ENCODE measurements at regions not wholly inside any gene's neighbourhood (a gene's known extent, or its start where the extent isn't known, plus 50 kb on each side); places are given as distances from the start of the nearest gene placed in this dataset.
A peak's percentile ranks its signal among the peaks of the same experiment; 100 is the strongest.
"Not testable (repeated sequence)": the region's sequence is repeated elsewhere in the genome, so short reads cannot be mapped to it uniquely, and the experiment has no call there.

DNA sequence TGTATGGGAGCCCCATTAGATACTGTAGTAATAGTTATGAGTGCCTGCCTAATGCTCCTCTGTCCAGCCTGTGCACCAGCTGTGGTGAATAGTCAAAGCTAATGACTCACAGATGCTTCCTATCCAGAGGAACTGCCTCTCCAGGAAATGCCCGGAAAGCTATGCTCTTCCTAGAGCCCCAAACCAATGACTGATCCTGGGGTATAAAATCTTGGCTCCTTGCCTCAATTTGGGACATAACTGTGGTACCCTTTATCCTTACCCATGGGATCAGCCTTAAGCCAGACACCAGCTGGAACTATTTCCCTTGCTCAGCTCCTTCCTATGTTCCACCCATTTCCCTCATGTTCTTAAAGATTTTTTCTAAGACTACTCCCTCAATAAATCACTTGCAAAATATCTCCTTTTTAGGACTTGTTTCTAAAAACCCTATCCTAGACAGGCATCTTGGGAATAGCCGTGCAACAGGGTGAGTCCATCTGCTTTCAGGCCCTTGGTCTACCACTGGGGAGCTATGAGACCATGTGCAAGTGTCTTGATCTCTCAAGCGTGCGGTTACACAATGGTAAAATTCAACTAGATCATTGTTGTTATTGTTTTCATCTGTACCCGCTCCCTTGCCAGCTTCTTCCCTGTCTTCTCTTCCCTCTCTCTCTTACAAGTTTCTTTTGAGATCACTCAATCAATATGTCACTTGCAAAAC lies 283.7 kb downstream of the BTBD3 start:
- DNase-seq (ENCODE audit: low read depth in 2 of 2): peak; percentile 30 to 48

DNA sequence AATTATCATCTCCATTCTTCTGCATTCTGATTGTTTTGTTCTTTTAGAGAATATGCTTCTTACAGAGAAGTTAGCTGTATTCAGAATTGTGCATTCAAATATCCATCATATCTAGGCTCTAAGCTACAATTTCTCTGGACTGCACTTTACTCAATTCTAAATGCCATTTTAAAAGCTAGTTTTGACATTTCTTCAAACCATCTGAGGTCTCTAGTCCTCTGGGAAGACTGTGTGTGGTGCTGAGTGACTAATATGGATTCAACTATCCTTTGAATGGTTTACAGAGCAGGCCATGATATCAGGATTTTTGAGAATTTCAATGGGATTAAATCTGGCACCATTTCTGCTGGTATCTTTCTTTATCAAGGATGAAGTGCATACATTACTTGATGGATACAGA lies 285.7 kb downstream of the BTBD3 start:
- no peak for DNase-seq (ENCODE audit: low read depth in 2 of 2)

DNA sequence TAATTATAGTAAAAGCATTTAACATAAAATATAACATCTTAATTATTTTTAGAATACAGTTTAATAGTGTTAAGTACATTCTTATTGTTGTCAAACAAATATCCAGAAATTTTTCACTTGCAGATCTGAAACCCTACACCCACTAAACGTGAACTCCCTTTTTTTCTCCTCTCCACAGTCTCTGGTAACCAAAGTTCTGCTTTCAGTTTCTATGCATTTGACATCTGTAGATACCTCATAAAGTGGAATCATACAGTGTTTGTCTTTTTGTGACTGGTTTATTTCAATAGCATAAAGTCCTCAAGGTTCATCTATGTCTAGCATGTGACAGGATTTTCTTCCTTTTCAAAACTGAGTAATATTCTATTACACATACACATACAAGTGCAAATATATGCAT lies 286.3 kb downstream of the BTBD3 start:
- DNase-seq (ENCODE audit: low read depth in 2 of 2): no peak

DNA sequence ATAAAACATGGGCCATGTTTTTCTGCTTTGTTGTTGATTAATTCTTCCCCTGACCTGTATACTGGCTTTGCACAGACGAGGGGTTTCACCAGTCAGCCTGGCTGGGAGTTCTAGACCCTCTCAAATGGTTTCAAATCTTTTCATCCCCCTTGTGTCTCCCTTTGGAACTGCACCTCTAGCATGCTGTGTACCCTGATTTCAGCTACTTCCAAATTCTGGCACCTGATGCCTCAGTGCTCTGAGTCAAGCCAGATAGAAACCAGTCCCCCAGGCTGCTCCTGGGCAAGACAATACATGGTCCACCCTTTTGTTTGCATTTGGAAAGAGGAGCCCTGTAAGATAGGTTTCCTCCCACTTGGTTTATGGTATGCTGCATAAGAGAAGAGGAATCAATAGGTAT lies 290.2 kb downstream of the BTBD3 start:
- peak; percentile 10 to 12 for DNase-seq (ENCODE audit: low read depth in 2 of 2)

DNA sequence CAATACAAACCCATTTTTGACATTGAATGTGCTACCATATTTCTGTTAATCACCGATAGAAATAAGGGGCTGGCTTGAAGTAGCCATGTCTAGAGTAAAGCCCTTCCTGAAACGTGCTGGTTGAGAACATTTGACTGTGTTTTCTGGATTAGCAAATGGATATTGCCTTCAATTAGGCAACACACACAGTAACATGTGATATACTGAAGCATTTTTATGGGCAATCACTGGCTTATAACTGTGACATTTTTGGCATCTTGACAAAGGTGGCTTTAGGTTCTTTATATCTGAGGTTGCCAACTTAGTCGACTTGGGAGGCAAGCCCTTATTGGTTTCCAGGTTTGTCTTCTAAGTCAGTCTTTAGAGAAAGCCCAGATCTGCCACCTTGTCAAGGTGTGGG lies 292.9 kb downstream of the BTBD3 start:
- DNase-seq (ENCODE audit: low read depth in 2 of 2): no peak

DNA sequence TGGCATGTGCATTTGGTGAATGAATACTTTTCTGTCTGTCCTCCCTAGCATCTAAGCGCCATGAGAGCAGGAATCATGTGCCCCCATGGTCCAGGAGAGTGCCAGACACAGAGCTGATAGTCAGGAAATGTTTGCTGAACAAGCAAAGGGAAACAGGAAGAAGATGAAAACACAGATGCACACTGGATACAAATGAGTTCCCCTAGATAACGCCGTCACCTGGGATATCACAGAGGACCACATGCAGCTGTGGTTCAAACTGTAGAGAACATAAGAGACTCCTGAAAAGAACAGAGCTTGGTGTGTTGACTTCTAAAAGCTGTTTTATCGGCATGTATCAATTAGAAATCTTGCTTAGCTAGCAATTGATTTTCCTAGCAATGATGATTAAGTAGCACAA lies 293.7 kb downstream of the BTBD3 start:
- no peak for DNase-seq (ENCODE audit: low read depth in 2 of 2)

DNA sequence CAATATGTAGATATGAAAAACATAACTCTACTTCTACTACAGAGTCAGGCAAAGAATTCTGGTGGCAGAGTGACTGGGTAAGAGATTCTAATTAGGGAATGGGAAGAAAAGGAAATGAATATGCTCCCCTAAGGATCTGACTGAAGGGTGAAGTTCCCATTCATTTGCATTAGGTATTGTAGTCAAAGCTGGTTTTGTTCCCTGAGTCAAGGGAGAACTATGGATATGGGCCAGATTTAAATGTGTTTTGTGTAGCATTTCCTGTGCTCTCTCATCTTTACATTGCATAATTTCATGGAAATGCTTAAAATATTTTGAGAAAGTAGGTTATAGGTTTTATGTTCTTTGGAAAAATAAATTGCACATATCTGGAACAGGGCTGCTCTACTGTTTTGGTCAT lies 299.7 kb downstream of the BTBD3 start:
- DNase-seq (ENCODE audit: low read depth in 2 of 2): peak; percentile 33

DNA sequence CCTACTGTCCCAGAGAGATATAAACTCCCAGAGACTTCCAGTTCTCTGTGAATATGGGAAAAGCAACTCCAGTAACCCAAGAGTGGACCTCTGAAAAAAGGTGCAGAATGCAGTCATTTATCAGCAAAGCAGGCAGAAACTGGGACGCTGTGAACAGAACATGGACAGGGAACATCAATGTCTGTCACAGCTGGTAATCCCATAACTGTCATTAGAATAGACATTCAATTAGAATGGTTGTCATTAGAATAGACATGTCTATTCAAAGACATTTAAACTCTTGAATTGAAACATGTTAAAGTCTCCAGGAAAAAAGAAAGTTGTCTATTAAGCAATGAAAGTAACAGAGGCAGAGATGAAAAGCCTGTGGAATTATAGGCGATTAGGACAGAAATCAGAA lies 302.1 kb downstream of the BTBD3 start:
- DNase-seq (ENCODE audit: low read depth in 2 of 2): no peak

DNA sequence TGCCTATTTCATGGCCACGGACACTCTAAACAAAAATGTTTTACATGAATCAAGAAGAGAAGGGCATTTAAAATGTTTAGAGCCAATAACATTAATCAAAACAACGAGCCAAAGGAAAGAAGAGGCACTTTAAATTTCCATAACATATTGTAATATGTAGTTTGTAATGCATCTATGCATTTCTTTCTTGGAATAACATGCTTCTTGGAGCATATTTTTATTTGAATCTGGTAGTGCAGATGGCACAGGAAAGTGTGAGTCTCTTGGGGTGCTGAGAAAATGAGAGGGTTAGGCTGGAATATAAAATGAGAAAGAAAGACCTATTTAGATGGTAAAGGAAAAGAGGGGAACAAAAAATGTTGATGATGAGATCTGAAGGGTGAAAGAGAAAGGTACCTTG lies 305.4 kb downstream of the BTBD3 start:
- DNase-seq (ENCODE audit: low read depth in 2 of 2): no peak

DNA sequence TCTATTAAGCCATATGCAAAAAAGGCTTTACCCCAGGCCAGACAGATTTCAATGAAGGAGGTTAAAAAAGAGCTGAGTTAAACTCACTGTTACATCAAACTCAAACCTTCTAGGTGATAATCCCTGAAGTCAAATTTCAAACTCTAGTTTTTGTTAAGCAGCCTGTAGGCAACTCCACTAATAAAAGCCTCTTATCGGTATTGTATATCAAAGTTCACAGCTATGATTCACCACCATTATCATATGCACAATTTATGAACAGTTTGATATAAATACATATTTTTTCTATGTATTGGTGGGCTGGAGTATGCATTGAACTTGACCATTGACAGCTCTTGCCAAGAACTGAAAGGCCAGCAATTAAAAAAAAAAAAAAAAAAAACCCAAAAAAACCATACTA lies 308.2 kb downstream of the BTBD3 start:
- no peak for DNase-seq (ENCODE audit: low read depth in 2 of 2)

DNA sequence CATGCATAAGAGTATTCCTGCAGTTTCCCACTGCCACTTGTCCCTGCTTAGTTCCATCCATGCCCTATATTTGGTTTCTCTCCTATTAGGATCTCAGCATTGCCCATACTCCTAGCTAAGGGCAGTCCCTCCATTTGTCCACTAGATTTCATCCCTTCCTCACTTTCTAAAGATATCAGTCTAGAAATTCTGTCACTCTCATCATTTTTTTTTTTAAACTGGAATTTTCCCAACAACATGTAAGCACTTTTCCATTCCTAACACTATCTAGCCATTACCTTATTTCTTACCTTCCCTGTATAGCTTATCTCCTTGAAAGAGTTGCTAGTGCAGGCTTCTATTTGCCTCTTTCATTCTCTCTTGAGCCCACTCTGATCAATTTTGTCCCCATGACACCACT lies 312.2 kb downstream of the BTBD3 start:
- no peak for DNase-seq (ENCODE audit: low read depth in 2 of 2)

DNA sequence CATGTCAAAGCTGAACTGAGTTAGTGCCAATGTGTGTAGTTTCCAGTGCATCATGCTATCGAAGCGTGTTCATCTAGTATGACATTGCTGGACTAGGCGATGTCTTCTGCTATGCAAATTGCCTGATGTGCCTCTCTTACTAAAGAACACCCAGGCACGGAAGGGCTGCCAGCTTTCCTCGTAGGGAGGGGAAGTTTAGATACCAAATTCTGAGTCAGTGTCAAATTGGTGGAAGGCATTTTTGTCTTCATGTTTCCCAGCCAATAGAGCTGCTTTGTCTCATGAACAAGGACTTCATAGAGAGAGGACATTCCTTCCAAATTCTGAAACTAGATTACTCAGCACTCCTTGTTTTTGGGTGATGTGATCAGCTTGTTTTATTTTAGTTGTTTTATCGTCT lies 320.1 kb downstream of the BTBD3 start:
- DNase-seq (ENCODE audit: low read depth in 2 of 2): peak; percentile 32 to 40

DNA sequence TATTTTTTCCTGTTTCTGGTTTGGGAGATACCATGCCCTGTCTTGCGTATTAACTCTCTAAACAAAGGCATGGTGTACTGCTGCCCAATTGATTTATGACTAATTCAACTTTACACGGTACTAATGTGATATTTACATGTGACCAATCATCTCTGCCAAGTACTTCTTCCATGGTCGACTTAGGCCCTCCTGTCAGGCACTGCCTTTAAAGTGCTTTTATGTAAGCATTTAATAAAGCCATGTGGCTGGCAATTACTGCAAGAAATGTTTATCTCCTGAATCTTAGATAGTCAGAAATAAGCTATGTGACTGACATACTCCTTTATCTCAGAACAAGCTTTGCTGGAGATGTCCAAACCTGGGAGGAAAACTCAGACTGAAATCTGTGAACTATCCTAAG lies 323.4 kb downstream of the BTBD3 start:
- DNase-seq (ENCODE audit: low read depth in 2 of 2): no peak

DNA sequence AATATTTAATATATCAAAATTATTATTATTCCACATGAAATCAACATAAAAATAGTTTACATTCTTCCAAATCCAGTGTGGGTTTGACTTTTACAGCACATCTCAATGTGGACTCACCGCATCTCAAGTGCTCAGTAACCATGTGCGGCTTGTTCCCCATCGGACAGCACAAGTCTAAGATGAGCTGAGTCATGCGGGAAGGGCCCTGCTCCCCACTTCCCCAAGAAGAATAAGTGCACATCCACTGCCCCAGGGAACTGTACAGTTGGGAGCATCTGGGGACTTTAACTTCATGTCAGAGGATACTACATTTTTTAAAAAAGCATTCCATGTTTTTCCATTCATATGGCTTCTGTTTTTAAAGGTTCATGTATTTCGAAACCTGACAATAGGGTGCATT lies 325.6 kb downstream of the BTBD3 start:
- DNase-seq (ENCODE audit: low read depth in 2 of 2): no peak

DNA sequence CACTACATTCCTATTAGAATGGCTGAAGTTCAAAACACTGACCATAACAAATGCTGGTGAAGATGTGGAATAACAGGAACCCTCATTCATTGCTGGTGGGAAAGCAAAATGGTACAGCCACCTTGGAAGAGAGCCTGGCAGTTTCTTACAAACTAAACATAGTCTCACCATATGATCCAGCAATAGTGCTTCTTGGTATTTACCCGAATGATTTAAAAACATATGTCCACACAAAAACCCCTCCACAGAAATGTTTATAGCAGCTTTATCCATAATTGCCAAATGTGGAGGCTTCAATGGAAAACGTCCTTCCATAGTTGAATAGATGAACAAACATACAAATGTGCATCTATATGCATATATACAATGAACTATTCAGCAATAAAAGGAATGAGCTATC lies 330.8 kb downstream of the BTBD3 start:
- DNase-seq (ENCODE audit: low read depth in 2 of 2): no peak

DNA sequence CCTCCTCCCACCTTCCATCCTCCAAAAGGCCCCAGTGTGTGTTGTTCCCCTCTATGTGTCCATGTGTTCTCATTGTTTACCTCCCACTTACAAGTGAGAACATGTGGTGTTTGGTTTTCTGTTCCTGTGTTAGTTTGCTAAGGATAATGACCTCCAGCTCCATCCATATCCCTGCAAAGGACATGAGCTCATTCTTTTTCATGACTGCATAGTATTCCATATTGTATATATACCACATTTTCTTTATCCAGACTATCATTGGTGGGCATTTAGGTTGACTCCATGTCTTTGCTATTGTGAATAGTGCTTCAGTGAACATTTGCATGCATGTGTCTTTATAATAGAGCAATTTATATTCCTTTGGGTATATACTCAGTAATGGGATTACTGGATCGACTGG lies 333.0 kb downstream of the BTBD3 start:
- not testable (repeated sequence) for DNase-seq (ENCODE audit: low read depth in 2 of 2)

DNA sequence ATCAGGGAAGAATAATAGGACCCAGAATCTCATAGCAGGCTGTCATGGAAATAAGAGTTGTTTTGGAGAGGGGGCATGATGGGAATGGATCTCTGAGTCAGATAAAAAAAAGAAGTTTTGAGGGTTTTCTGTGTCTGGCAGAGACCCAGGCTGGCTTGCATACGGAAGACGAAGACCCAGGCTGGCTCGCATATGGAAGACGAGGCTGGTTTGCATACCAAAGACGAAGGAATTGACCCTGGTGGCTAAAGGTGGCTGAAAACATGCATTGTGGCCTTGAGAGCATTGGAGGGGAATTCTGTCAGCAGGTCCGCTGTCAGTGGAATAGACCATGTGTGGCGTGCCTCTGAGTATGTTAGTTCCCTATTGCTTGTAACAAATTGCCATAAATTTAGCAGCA lies 335.1 kb downstream of the BTBD3 start:
- DNase-seq (ENCODE audit: low read depth in 2 of 2): peak in 1 of 2 experiments; percentile 32

DNA sequence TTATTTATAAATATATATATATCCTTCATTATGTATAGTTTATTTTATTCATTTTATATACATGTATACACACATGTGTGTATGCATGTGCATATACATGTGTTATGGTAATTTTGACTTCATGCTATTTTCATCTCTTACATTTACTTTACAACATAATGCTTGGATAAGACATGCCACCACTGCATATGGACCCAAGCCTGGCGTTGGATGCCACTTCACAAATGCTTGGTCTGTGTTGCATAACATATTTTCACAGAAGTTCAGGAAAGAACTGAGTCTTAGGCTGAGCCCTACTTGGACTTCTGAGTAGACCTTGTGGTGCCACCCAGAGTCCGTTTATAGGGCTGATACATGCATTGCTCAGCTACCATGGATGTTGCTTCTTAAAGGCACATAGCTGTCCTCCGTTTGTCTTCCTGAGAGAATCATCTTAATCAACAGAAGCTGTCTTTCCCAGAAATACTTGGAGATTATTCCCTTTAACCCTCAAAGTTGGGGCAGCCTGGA lies 337.8 kb downstream of the BTBD3 start:
- DNase-seq (ENCODE audit: low read depth in 2 of 2): no peak

DNA sequence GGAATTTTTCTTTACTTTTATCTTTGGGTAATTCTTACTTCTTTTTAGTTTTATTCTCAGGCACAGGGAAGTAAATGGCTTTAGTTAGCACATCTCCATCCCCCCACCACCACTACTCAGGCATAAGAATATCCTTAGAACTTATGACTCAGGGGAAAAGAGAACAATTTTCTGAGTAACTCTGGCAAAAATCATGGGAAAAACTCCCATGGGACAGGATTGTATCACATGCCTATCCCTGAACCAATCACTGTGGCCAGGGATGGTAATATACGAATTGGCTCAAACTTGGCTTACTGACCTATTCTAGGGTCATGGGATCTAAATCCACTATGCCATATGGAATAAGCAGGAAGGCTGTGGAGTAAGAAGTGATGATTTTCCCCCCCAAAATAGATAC lies 339.1 kb downstream of the BTBD3 start:
- no peak for DNase-seq (ENCODE audit: low read depth in 2 of 2)

DNA sequence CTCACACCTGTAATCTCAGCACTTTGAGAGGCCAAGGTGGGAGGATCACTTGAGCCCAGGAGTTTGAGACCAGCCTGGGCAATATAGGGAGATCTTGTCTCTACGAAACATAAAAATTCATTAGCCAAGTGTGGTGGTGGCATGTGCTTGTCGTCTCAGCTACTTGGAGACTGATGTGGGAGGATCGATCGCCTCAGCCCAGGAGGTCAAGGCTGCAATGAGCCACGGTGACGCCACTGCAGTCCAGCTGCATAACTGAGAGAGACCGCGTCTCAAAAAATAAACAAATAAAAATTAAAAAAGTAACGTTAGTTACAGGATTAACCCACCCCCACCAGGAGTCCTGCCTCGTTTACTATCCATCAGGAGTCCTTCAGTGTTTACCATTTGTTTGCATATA lies 345.1 kb downstream of the BTBD3 start:
- no peak for DNase-seq (ENCODE audit: low read depth in 2 of 2)

DNA sequence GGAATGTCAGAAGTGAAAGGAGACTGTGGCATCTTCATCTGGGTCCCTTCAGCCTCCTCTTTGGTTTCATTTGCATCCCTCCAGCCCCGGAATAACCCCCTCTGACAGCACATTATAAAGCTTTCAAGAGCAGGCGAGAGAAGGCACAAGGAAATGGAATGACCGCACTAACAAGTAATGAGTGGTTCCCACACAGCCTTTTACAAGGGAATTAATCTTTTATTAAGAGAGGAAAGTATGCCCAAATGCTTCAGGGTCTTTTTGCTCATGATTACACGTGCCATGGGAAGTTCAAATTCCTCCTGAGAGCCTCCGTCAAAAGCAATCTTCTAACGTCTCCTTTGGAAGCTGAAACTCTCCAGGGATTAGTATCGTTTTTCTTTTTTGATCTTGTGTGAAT lies 347.0 kb downstream of the BTBD3 start:
- no peak for DNase-seq (ENCODE audit: low read depth in 2 of 2)

DNA sequence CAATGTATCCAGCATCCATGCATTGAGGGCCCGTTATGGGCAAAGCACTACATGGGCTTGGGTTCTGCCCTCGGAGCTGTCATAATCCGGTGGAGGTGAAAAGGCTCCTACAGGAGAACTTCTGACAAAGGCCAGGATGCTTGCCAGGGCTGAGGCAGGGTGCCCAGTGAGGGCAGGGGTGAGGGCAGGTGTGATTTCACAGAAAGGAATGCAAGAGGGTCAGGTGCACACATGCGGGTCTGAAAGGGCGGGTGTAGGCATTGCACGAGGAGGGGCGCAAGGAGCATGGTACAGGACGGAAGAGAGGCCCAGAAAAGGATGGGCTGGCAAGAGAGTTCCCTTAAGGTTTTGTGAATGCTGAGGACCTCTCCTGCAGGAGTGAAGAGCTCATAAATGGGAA lies 348.0 kb downstream of the BTBD3 start:
- no peak for DNase-seq (ENCODE audit: low read depth in 2 of 2)

DNA sequence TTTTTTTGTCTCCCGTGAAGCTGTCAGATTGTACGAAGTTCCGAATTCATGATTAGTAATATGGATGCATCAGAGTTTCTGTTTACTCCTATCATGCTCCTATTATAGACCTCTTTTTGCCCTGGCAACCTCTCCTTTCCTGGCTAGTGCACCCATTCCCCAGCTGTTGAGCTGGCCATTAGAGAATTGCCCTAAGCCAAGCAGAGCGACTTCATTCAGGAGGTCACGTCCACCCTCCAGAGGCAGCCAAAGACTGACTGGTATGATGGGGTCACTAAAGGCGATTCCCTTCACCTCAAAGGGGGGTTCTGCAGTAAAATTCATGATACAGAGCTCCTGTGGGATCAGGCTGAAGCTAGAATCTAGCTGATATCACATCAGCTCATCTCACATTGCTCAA lies 351.9 kb downstream of the BTBD3 start:
- no peak for DNase-seq (ENCODE audit: low read depth in 2 of 2)

DNA sequence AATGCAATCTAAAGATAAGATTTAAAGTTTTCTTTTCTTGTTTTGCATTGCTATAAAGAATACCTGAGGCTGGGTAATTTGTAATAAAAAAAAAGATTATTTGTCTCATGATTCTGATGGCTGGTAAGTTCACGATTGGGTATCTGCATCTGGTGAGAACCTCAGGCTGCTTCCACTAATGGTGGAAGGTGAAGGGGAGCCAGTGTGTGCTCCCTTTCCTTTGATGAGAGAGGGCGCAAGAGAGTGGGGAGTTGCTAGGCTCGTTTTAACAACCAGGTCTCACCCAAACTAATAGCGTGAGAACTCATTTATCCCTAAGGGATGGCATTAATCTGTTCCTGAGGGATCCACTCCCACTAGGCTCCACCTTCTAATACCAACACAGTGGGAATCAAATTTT lies 353.2 kb downstream of the BTBD3 start:
- DNase-seq (ENCODE audit: low read depth in 2 of 2): no peak
